ENCODE measurements at regions not wholly inside any gene's neighbourhood (a gene's known extent, or its start where the extent isn't known, plus 50 kb on each side); places are given as distances from the start of the nearest gene placed in this dataset.
"Not testable (repeated sequence)": the region's sequence is repeated elsewhere in the genome, so short reads cannot be mapped to it uniquely, and the experiment has no call there.

GRCh38 chr5:138678826-138679225, 74.4 kb upstream of the CTNNA1 start:
- TF ChIP-seq, protein P1, sequence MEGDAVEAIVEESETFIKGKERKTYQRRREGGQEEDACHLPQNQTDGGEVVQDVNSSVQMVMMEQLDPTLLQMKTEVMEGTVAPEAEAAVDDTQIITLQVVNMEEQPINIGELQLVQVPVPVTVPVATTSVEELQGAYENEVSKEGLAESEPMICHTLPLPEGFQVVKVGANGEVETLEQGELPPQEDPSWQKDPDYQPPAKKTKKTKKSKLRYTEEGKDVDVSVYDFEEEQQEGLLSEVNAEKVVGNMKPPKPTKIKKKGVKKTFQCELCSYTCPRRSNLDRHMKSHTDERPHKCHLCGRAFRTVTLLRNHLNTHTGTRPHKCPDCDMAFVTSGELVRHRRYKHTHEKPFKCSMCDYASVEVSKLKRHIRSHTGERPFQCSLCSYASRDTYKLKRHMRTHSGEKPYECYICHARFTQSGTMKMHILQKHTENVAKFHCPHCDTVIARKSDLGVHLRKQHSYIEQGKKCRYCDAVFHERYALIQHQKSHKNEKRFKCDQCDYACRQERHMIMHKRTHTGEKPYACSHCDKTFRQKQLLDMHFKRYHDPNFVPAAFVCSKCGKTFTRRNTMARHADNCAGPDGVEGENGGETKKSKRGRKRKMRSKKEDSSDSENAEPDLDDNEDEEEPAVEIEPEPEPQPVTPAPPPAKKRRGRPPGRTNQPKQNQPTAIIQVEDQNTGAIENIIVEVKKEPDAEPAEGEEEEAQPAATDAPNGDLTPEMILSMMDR (IDR thresholded peaks at IDR 0.05), result not testable (repeated sequence)
- not testable (repeated sequence) for TF ChIP-seq POLR2A (IDR thresholded peaks at IDR 0.05)

Measured in lower leg skin (tissue), 3 donors.